ENCODE measurements at regions not wholly inside any gene's neighbourhood (a gene's known extent, or its start where the extent isn't known, plus 50 kb on each side); places are given as distances from the start of the nearest gene placed in this dataset.

- Histone ChIP-seq H2AFZ (ENCODE audit: control insufficient read depth, low read depth, low read length) (no peak overlapping the region), H3K9ac (ENCODE audit: control insufficient read depth, insufficient read depth, low read length) (no peak overlapping the region), H3K4me1 (ENCODE audit: control insufficient read depth, insufficient read depth, low read length) (no peaks in the 10 kb centered on the region), H3K27me3 (replicated peaks in 1 of 2; ENCODE audit: control insufficient read depth in 2 of 2, insufficient read depth in 2 of 2, low read length in 1 of 2) (no peaks in the 10 kb centered on the region), H4K20me1 (ENCODE audit: control insufficient read depth, insufficient read depth) (no peaks in the 10 kb centered on the region), H3K36me3 (ENCODE audit: control insufficient read depth in 2 of 2, insufficient read depth in 2 of 2, low read length in 1 of 2) (no peaks in the 10 kb centered on the region), H3K27ac (ENCODE audit: control insufficient read depth, insufficient read depth) (no peak overlapping the region), H3K9me3 (replicated peaks; ENCODE audit: control insufficient read depth, insufficient read depth, low read length) (no peaks in the 10 kb centered on the region), H3K79me2 (ENCODE audit: control insufficient read depth, insufficient read depth, low read length) (no peaks in the 10 kb centered on the region), H3K4me2 (ENCODE audit: control insufficient read depth, insufficient read depth) (no peak overlapping the region), H3K4me3 (no peak overlapping the region)
- ChIA-PET SMC1A (ENCODE audit: uncharacterized antibody, unreplicated experiment) (interaction anchor here (1.4 kb wide), 1 partner anchor 11 kb away, joined by 5 read pairs; no protein-coding TSS in a partner anchor), RAD21 (ENCODE audit: unreplicated experiment) (no interaction called here), CTCF (no interaction called here), POLR2A (no interaction called here)
- FAIRE-seq (no peak), DNase-seq (ENCODE audit: low read depth, low spot score) (no peak), ATAC-seq (no peak)
- 2% methylated on average over 2 of the region's 2 CpGs for WGBS (ENCODE audit: insufficient coverage, insufficient replicate concordance, low lambda C conversion rate, missing lambda C conversion rate)
- TF ChIP-seq E2F4 (IDR thresholded peaks at IDR 0.05; ENCODE audit: low read depth, low read length) (no peak), ELK1 (IDR thresholded peaks at IDR 0.05; ENCODE audit: low read depth, low read length) (no peak), SP1 (IDR thresholded peaks at IDR 0.05; ENCODE audit: low read depth, low read length) (no peak), ZNF384 (IDR thresholded peaks at IDR 0.05; ENCODE audit: borderline replicate concordance, low read depth, low read length) (no peak), MEF2B (IDR thresholded peaks at IDR 0.05; ENCODE audit: partially characterized antibody, poor library complexity, severe bottlenecking) (no peak), NR2C1 (IDR thresholded peaks at IDR 0.05) (no peak), ZBTB11 (CRISPR knock-in tag; IDR thresholded peaks at IDR 0.05) (no peak), KAT2A (conservative IDR thresholded peaks at IDR 0.05; ENCODE audit: control insufficient read depth, low read depth, low read length) (no peak), SPI1 (IDR thresholded peaks at IDR 0.05; ENCODE audit: borderline replicate concordance, insufficient read depth, low read depth, low read length) (no peak), CHD4 (IDR thresholded peaks at IDR 0.05) (no peak), SKIL (IDR thresholded peaks at IDR 0.05; ENCODE audit: low read depth, poor library complexity, severe bottlenecking) (no peak), GABPA (IDR thresholded peaks at IDR 0.05; ENCODE audit: low read depth) (no peak), SMAD1 (IDR thresholded peaks at IDR 0.05; ENCODE audit: low read depth, partially characterized antibody) (no peak), SMARCA5 (IDR thresholded peaks at IDR 0.05) (no peak), BCL3 (IDR thresholded peaks at IDR 0.05; ENCODE audit: borderline replicate concordance, insufficient read depth, low read depth, low read length, poor library complexity, severe bottlenecking) (no peak), BACH1 (IDR thresholded peaks at IDR 0.05; ENCODE audit: borderline replicate concordance) (no peak)
- in situ Hi-C loops (cut with MboI) = no loop called here
- intact Hi-C loops (cut with micrococcal nuclease; ENCODE audit: unreplicated experiment) = no loop called here
- BruUV-seq (replicated peaks) = no TSS peak
These were observed 689.3 kb downstream of the HACE1 start for GRCh38 chr6:104170401-104170800.
